LNCaP clone FGC (cell line): ENCODE measurements at regions not wholly inside any gene's neighbourhood (a gene's known extent, or its start where the extent isn't known, plus 50 kb on each side); places are given as distances from the start of the nearest gene placed in this dataset.
"Not testable (repeated sequence)": the region's sequence is repeated elsewhere in the genome, so short reads cannot be mapped to it uniquely, and the experiment has no call there.

Experiments
- DNase-seq: peaks from one replicate; pipeline ENCODE4 v3.0.0-alpha.2; 2011; ENCODE audit warnings: low read depth
- H3K4me3 ChIP-seq: 2 replicates; pipeline ENCODE4 v1.5.1; 2011; ENCODE audit warnings: mild to moderate bottlenecking, low read depth, low read length, control low read depth
- TF ChIP-seq, protein P1 (sequence below): IDR thresholded peaks from 2 replicates; pipeline ENCODE4 v1.5.1; 2012; ENCODE audit warnings: mild to moderate bottlenecking; ENCODE audit not compliant: control insufficient read depth, insufficient read depth; ENCODE audit errors: extremely low read depth

DNA sequence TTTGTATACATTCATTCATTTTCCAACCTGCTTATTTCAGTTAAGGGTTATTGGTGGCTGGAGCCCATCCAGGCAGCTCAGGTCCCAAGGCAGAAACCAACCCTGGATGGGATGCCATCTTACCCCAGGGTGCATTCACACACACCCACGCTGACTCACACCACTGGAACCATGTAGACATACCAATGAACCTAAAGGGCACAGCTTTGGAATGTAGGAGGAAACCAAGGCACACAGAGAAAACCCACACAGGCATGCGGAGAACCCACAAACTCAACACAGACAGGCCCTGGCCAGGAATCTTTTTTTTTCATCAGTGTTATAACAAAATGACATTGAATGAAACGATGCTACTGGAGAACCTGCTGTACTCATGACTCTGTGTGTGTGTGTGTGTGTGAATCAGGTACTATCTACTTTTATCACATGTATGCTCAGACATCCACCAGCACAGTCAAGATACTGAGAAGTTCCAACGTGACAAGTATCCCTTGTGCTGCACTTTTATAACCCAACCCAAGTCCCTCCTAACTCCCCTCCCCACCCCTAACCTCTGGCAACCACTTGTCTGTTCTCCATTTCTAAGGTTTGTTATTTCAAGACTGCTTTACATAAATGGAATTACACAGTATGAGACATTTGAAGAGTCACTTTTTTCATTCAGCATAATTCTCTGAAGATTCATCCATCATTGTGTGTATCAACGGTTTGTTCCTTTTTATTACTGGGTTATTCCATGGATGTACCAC lies 286.8 kb upstream of the PLD5 start:
- no peak for DNase-seq
- H3K4me3 ChIP-seq, result no peak overlapping the region
- TF ChIP-seq, protein P1, sequence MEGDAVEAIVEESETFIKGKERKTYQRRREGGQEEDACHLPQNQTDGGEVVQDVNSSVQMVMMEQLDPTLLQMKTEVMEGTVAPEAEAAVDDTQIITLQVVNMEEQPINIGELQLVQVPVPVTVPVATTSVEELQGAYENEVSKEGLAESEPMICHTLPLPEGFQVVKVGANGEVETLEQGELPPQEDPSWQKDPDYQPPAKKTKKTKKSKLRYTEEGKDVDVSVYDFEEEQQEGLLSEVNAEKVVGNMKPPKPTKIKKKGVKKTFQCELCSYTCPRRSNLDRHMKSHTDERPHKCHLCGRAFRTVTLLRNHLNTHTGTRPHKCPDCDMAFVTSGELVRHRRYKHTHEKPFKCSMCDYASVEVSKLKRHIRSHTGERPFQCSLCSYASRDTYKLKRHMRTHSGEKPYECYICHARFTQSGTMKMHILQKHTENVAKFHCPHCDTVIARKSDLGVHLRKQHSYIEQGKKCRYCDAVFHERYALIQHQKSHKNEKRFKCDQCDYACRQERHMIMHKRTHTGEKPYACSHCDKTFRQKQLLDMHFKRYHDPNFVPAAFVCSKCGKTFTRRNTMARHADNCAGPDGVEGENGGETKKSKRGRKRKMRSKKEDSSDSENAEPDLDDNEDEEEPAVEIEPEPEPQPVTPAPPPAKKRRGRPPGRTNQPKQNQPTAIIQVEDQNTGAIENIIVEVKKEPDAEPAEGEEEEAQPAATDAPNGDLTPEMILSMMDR, result no peak

DNA sequence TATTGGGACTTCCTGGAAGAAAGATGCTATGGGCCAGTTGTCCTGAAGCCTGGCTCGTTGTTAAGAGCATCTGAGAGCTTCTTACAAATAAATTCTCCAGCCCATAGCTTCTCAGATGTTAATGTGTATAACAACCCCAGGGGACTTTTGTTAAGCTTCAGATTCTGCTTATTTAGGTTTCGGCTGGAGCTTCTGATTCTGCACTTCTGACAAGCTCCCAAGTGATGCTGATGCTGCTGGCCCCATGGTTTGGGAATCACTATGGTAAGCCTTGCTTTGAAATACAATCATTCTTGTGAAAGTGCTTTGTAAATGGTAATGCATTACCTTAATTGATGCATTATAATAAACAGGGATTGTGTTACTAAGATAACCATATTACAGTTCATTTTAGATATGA lies 281.8 kb upstream of the PLD5 start:
- no peak for DNase-seq
- TF ChIP-seq, protein P1, result no peak
- H3K4me3 ChIP-seq, result no peak overlapping the region

DNA sequence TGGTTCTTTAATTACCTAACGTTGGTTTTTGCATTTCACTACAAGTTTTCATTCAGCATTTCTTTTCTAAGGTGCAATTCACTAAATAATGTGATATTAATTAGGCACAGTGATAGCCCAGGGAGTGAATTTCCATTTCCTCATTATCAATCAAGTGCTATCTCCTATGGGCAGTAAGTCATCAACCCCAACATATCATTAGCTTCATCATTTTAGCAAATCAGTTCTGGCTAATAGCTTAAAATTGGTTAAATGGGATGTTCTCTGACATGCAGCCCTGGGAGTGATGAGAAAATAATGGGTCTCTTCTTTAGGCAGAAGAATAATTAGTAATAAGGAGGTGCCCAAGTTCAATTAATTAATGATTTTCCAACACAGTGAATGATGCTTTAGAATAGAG lies 280.9 kb upstream of the PLD5 start:
- DNase-seq, H3K4me3 ChIP-seq: not testable (repeated sequence)

DNA sequence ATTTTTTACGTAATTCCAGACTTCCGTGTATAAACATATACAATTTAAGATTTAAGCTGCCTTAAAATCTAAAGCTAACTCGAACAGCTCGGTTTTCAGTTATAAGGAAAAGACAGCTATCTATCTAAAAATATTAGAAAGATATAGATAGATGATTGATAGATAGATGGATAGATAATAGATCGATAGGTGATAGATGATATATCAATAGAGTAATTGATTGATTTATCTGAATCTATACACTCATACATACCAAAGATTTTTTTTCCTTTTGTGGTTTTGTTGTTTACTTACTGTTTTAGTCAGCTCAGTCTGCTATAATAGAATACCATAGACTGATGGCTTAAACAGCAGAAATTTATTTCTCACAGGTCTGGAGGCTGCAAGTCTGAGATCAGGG lies 278.5 kb upstream of the PLD5 start:
- TF ChIP-seq, protein P1, result no peak
- no peak overlapping the region for H3K4me3 ChIP-seq
- no peak for DNase-seq

DNA sequence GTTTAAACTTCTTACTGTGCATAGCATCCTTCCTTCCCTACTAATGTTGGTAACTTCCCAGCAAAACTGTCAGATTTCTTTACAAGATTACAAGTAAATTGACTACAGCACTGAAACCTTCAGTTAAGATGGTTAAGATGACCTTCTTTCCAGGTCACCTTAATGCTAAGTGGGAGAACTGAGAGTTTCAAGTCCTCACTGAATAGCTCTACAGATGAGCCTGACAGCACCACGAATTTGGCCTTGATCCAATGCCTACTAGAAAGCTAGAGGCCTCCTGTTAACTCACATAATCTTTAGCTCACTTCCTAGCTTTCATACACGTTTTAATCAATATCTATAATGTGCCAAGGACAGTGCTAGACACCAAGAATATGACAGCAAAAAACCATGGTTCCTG lies 276.0 kb upstream of the PLD5 start:
- no peak for DNase-seq
- H3K4me3 ChIP-seq, result no peak overlapping the region
- TF ChIP-seq, protein P1, result no peak

DNA sequence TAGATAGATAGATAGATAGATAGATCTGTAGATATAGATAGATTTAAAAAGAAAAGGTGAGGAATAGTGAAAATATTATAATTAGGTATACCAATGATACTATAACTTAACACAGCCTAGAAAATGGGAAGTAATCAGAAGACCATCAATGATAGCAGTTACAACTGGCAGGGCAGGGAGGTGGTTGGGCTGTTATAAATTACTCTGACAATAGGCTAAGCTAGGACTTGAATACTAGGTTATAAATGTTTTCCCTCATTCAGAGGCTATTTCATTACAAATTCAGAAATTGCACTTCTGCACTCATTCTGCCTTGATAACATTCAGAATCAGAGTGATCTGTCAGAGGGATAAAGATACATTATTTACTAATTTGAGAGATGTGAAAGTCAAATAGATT lies 273.4 kb upstream of the PLD5 start:
- TF ChIP-seq, protein P1, result no peak
- H3K4me3 ChIP-seq, result no peak overlapping the region
- DNase-seq, result no peak

DNA sequence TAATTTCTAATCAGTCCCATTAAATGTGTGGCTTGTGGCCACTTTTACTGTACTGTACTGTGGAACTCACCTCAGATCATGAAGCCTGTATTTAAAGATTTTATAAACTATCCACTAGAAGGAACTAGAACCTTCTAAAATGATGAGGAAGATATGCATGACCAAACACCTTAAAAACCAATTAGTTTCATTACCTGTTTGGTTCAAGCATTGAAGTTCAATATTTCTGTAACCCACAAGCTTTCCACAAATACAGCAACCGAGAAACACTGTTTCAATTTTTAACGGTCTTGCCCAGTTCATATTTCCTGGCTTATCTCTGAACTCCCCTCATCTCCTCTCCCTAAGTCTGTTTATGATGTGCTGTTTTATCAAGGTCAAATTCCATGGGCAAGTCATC lies 264.3 kb upstream of the PLD5 start:
- TF ChIP-seq, protein P1, result no peak
- no peak for DNase-seq
- H3K4me3 ChIP-seq, result no peak overlapping the region
